ENCODE measurements at regions not wholly inside any gene's neighbourhood (a gene's known extent, or its start where the extent isn't known, plus 50 kb on each side); places are given as distances from the start of the nearest gene placed in this dataset.
"Not testable (repeated sequence)": the region's sequence is repeated elsewhere in the genome, so short reads cannot be mapped to it uniquely, and the experiment has no call there.

GRCh38 chr13:65273811-65274420 is 1956.2 kb downstream of the PCDH9 start:
- DNase-seq: not testable (repeated sequence)

DNA sequence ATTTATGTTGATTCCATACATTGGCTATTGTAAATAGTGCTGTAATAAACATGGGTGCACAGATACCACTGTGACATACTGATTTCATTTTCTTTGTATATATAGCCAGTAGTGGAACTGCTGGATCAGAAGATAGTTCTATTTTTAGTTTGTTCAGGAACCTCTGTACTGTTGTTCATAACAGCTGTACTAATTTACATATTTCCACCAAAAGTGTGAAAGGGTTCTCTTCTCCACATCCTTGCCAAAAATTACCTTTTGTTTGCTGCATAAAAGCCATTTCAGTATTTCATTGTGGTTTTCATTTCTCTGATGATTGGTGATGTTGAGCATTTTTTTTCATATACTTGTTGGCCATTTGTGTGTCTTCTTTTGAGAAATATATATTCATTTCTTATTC is 1962.1 kb downstream of the PCDH9 start:
- DNase-seq: no peak

DNA sequence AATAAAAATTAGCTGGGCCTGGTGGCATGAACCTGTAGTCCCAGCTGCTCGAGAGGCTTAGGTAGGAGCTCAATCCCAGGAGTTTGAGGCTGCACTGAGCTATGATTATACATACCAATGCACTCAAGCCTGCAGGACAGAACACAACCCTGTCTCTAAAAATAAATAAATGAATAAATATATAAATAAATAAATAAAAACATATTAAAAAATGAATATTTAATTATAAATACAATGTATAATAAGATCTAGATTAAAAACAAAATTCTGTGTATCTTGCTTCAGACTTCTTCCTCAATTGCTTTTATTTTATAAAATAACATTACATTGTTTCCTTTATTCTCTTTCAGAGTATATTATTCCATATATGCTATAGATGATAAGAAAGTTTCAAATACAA is 1964.1 kb downstream of the PCDH9 start:
- DNase-seq: no peak

- DNase-seq: no peak
Observed at GRCh38 chr13:65264066-65264465, 1966.1 kb downstream of the PCDH9 start.

- DNase-seq: no peak
Observed at GRCh38 chr13:65260946-65261891, 1968.9 kb downstream of the PCDH9 start.

DNA sequence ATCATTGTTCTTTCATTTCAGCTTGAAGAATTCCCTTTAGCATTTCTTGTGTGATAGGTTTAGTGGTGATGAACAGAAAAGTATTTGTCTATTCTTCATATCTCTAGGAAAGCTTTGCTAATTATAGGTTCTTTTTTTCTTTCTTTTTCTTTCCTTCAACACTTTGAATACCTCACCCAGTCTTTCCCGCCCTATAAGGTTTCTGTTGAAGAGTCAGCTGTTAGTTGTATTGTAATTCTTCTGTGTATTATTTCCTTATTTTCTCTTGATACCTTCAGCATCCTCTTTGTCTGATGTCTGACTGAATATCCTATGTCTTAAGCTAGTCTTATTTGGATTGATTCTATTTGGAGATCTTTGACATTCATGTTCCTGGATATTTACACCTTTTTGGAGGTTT is 1989.4 kb downstream of the PCDH9 start:
- DNase-seq: no peak

GRCh38 chr13:65236841-65237418 is 1993.2 kb downstream of the PCDH9 start:
- no peak for DNase-seq

DNA sequence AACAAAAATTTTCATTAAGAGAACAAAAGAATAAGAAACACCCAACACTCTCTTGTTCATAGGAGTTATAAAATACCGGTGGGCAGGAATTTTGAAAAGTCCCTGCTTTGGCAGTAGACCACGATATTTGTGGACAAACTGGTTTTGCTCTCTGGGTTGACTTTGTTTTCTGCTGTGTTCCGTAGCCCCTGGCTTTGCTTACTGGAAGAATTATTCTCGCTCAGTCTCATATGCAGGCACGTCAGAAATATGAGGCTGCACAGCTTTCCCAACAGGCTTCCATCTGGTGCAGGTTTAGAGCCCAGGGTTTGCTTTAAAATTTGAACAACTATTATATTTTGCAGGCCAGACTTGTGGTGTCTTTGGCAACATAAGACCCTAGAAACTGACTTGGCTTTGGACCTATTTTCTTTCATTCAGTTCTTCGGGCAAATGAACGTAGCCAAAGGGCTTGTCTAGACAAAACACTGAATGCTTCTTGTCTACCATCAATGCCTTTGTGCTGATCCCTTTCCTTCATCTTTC is 2012.6 kb downstream of the PCDH9 start:
- DNase-seq: no peak

GRCh38 chr13:65202845-65203244 is 2027.3 kb downstream of the PCDH9 start:
- DNase-seq: not testable (repeated sequence)

GRCh38 chr13:65188721-65189120 is 2041.4 kb downstream of the PCDH9 start:
- DNase-seq: no peak

DNA sequence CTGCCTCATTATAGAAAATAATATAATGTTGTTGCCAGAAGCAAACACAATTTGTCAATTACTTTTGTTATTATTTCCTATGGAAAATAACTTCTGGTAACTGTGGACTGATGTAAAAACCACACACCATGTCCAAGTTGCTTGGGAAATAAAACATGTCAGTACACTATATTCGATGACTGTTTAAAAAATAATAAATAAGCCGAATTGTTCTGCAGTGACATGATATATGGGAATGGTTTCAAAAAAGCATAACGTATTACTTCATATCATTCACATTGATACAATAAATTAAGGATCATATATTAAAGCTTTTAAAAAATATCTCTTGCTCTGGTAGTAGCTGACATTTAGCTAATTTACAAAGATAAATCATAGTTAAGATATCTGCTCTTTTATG is 2062.1 kb downstream of the PCDH9 start:
- no peak for DNase-seq

- DNase-seq: no peak
Observed at GRCh38 chr13:65166675-65167074, 2063.5 kb downstream of the PCDH9 start.

DNA sequence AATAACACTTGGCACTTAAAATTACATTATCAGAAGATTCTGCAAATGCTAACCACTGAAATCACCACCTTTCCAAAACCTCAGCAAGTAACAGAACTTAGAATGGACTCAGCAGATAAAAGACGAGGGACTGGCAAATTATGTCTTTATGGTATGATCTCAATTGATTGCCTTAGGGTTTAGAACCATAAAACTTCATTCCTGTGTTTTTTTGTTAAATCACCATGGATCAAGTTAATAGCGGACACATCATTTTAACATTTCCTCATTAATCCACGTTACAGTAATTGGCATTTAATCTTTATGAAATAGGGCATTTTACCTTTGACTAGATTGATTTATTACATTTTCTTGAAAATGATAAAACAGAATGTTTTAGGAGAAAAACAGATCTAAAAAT is 2070.3 kb downstream of the PCDH9 start:
- DNase-seq: no peak

DNA sequence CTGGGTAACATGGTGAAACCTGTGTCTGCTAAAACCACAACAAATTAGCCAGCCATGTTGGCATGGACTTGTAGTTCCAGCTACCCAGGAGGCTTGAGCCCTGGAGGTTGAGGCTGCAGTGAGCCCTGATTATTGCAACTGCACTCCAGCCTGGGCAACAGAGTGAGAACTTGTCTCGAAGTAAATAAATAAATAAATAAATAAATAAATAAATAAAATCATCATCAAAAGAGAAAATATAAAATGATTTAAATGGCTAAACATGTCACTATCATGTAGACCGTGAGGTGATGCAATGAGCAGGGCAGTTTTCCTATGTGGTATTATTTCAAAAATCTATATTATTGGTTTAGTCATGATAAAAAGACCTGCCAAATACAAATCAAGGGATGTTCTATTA is 2074.3 kb downstream of the PCDH9 start:
- no peak for DNase-seq

DNA sequence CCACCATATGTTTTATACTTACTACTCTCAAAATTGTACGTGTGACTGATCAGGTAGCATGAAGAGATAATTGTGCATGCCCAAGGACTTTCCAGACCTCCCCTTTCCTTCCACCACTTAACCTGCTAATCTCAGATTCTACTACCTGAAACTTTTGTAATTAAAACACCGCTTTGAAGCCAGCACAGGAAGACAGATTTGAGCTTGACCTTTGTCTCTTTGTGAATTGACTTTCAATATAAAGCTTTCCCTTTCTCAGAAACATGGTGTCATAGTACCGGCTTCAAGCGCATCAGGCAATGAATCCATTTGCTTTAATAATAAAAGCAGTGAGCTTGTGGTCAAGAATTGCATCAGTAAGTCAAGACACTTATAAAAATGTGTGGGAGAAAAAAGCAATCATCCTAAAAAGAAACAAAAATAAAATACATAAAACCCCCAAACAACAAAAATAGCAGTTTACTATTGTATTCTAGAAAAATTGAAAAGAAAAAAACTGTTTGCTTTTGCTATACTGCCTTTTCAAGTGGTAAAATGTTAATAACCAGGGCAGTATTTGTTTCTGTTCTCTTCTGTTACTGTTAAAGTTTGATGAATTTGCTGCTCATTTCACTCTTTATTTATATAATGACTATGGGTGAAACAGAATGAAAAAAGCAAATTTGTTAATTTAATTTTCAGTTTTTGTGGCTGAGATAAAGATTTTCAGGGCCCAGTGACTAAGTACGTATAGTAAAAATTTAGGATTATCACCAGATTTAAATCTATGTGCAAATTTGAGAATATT is 2075.3 kb downstream of the PCDH9 start:
- DNase-seq: no peak

DNA sequence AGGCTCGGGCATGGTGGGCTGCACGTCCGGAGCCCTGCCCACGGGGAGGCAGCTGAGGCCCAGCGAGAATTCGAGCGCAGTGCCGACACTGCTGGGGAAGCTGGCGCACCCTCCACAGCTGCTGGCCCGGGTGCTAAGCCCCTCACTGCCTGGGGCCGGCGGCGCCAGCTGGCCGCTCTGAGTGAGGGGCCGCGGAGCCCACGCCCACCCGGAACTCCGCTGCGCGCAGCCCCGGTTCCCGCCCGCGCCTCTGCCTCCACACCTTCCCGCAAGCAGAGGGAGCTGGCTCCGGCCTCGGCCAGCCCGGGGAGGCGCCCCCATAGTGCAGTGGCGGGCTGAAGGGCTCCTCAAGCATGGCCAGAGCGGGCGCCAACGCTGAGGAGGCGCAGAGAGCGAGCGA is 2080.4 kb downstream of the PCDH9 start:
- DNase-seq: no peak

DNA sequence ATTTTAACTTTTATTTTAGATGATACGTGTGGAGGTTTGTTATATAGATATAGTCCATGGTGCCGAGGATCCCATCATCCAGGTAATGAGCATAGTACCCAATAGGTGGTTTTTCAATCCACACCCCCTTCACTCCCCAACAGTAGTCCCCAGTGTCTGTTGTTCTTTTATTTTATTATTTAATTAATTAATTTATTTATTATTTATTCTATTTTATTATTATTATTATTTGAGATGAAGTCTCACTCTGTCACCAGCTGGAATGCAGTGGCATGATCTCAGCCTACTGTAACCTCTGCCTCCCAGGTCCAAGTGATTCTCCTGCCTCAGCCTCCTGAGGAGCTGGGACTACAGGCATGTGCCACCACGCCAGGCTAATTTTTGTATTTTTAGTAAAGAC is 2086.2 kb downstream of the PCDH9 start:
- DNase-seq: no peak

DNA sequence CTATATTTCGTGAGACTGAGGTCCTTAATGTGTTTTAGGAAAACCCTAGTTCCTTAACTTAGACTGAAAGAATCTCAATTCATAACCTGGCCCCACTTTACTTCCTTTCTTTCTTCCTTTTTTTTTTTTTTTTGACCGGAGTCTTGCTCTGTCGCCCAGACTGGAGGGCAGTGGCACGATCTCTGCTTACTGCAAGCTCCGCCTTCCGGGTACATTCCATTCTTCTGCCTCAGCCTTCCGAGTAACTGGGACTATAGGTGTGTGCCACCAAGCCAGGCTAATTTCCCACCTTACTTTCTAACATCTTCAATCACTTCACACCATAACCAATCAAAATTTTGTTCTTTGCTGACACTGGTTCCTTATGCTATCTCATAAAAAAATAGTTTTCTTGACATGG is 2097.0 kb downstream of the PCDH9 start:
- DNase-seq: no peak

- DNase-seq: no peak
Observed at GRCh38 chr13:65125236-65125635, 2104.9 kb downstream of the PCDH9 start.

DNA sequence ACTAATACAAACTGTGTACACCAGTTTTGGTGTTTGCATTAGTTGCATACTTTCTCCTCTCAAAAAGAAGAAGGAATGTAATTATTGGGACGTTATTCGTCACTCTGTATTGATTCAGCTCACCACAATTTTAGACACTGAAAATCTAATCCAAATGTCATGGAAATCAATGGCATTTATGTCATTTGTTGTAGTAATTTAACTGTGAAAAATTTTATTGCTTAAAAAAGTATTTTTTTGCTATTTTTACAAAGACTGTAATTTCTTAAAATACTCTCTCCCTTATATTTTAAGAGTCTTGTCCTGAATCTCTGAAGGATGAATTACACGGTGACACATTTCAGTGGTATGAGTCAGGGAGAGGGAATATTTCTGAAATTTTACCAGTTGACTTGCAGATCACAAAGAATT is 2117.6 kb downstream of the PCDH9 start:
- DNase-seq: no peak

GRCh38 chr13:65112123-65112522 is 2118.0 kb downstream of the PCDH9 start:
- DNase-seq: no peak

GRCh38 chr13:65111223-65111622 is 2118.9 kb downstream of the PCDH9 start:
- no peak for DNase-seq

DNA sequence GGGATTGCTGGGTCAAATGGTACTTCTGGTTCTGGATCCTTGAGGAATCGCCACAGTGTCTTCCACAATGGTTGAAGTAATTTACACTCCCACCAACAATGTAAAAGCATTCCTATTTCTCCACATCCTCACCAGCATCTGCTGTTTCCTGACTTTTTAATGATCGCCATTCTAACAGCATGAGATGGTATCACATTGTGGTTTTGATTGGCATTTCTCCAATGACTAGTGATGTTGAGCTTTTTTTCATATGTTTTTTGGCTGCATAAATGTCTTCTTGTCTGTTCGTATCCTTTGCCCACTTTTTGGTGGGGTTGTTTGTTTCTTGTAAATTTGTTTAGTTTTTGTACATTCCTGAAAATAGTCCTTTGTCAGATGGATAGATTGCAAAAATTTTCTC is 2125.7 kb downstream of the PCDH9 start:
- DNase-seq: not testable (repeated sequence)

Data from stimulated activated CD4-positive, alpha-beta T cell treated with anti-CD3 and anti-CD28 coated beads, Interleukin-4, amount 100 ng/mL, for 24 hours (primary cell).